ENCODE measurements at regions not wholly inside any gene's neighbourhood (a gene's known extent, or its start where the extent isn't known, plus 50 kb on each side); places are given as distances from the start of the nearest gene placed in this dataset.

DNA sequence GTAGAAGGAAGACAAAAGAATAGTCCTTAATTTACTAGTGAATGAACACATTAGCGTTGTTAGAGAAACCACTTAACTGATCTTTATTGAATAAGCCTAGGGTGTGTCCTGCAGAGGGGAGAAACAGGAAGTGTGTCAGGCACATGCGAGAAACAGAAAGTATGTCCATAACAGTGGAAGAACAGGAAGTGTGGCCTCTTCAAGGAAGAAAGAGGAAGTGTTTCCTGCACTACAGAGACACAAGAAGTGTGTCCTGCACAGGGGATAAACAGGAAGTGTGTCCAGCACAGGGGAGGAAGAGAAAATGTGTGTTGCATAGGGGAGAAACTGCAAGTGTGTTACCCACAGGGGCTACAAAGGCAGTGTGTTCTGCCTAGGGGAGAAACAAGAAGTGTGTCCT is 539.6 kb upstream of the PRKX start:
- Histone ChIP-seq H3K27me3 (no peaks in the 10 kb centered on the region), H3K4me1 (replicated peaks in 1 of 2) (no peaks in the 10 kb centered on the region), H3K9me3 (replicated peaks in 1 of 3) (no peaks in the 10 kb centered on the region), H3K27ac (no peak overlapping the region), H3K4me3 (no peak overlapping the region), H3K36me3 (replicated peaks in 1 of 2) (no peaks in the 10 kb centered on the region)
- WGBS, 4 donors: 39 to 51% (median 51%) methylated on average over 2 of the region's 2 CpGs
- intact Hi-C loops (cut with DNase I): no loop called here
- DNase-seq: no peak
- no peak for TF ChIP-seq POLR2A (IDR thresholded peaks at IDR 0.05)
- TF ChIP-seq, protein P1, sequence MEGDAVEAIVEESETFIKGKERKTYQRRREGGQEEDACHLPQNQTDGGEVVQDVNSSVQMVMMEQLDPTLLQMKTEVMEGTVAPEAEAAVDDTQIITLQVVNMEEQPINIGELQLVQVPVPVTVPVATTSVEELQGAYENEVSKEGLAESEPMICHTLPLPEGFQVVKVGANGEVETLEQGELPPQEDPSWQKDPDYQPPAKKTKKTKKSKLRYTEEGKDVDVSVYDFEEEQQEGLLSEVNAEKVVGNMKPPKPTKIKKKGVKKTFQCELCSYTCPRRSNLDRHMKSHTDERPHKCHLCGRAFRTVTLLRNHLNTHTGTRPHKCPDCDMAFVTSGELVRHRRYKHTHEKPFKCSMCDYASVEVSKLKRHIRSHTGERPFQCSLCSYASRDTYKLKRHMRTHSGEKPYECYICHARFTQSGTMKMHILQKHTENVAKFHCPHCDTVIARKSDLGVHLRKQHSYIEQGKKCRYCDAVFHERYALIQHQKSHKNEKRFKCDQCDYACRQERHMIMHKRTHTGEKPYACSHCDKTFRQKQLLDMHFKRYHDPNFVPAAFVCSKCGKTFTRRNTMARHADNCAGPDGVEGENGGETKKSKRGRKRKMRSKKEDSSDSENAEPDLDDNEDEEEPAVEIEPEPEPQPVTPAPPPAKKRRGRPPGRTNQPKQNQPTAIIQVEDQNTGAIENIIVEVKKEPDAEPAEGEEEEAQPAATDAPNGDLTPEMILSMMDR (IDR thresholded peaks at IDR 0.05): no peak

- DNase-seq: no peak
Observed at GRCh38 chrX:4249401-4249800, 536.0 kb upstream of the PRKX start.

GRCh38 chrX:4243759-4244158 is 530.3 kb upstream of the PRKX start:
- 10 to 40% (median 23%) methylated on average over 2 of the region's 2 CpGs for WGBS, 4 donors
- DNase-seq: no peak
- Histone ChIP-seq H3K9me3 (replicated peaks in 1 of 3) (no peaks in the 10 kb centered on the region), H3K27me3 (no peaks in the 10 kb centered on the region), H3K27ac (no peak overlapping the region), H3K36me3 (replicated peaks in 1 of 2) (no peaks in the 10 kb centered on the region), H3K4me1 (replicated peaks in 1 of 2) (no peaks in the 10 kb centered on the region), H3K4me3 (no peak overlapping the region)
- TF ChIP-seq POLR2A (IDR thresholded peaks at IDR 0.05): no peak
- intact Hi-C loops (cut with DNase I): no loop called here

More at GRCh38 chrX:4249401-4249800, 536.0 kb upstream of the PRKX start:
- intact Hi-C loops (cut with DNase I): no loop called here
- no peak overlapping the region for H3K4me3 ChIP-seq
- 42 to 51% (median 49%) methylated on average over 8 of the region's 8 CpGs for WGBS, 4 donors
- H3K9me3 ChIP-seq (replicated peaks in 1 of 3): no peaks in the 10 kb centered on the region
- no peaks in the 10 kb centered on the region for H3K36me3 ChIP-seq (replicated peaks in 1 of 2)
- no peaks in the 10 kb centered on the region for H3K4me1 ChIP-seq (replicated peaks in 1 of 2)
- no peak for TF ChIP-seq POLR2A (IDR thresholded peaks at IDR 0.05)
- TF ChIP-seq, protein P1 (IDR thresholded peaks at IDR 0.05): no peak
- H3K27ac ChIP-seq: no peak overlapping the region
- no peaks in the 10 kb centered on the region for H3K27me3 ChIP-seq

- Histone ChIP-seq H3K4me3 (no peak overlapping the region), H3K36me3 (replicated peaks in 1 of 2) (no peaks in the 10 kb centered on the region), H3K27me3 (no peaks in the 10 kb centered on the region), H3K27ac (no peak overlapping the region), H3K9me3 (replicated peaks in 1 of 3) (no peaks in the 10 kb centered on the region), H3K4me1 (replicated peaks in 1 of 2) (no peaks in the 10 kb centered on the region)
- no peak for TF ChIP-seq POLR2A (IDR thresholded peaks at IDR 0.05)
- TF ChIP-seq, protein P1 (IDR thresholded peaks at IDR 0.05): no peak
- 55 to 66% (median 63%) methylated on average over 6 of the region's 6 CpGs for WGBS, 4 donors
- no peak for DNase-seq
- intact Hi-C loops (cut with DNase I): no loop called here
Observed at GRCh38 chrX:4240541-4241194, 527.2 kb upstream of the PRKX start.
